ENCODE measurements at regions not wholly inside any gene's neighbourhood (a gene's known extent, or its start where the extent isn't known, plus 50 kb on each side); places are given as distances from the start of the nearest gene placed in this dataset.

GRCh38 chr1:112267929-112268328, 128.1 kb upstream of the CTTNBP2NL start:
- TF ChIP-seq, protein P1, sequence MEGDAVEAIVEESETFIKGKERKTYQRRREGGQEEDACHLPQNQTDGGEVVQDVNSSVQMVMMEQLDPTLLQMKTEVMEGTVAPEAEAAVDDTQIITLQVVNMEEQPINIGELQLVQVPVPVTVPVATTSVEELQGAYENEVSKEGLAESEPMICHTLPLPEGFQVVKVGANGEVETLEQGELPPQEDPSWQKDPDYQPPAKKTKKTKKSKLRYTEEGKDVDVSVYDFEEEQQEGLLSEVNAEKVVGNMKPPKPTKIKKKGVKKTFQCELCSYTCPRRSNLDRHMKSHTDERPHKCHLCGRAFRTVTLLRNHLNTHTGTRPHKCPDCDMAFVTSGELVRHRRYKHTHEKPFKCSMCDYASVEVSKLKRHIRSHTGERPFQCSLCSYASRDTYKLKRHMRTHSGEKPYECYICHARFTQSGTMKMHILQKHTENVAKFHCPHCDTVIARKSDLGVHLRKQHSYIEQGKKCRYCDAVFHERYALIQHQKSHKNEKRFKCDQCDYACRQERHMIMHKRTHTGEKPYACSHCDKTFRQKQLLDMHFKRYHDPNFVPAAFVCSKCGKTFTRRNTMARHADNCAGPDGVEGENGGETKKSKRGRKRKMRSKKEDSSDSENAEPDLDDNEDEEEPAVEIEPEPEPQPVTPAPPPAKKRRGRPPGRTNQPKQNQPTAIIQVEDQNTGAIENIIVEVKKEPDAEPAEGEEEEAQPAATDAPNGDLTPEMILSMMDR (optimal IDR thresholded peaks at IDR 0.05 in 1 of 3, IDR thresholded peaks at IDR 0.05 in 1 of 3, conservative IDR thresholded peaks at IDR 0.05 in 1 of 3; ENCODE audit: extremely low read depth in 1 of 3, insufficient read depth in 2 of 3, low read length in 3 of 3), result no peak
- TF ChIP-seq EZH2 (IDR thresholded peaks at IDR 0.05; ENCODE audit: low read length), result no peak
